Muscle of arm (tissue), 1 donor: ENCODE measurements at regions not wholly inside any gene's neighbourhood (a gene's known extent, or its start where the extent isn't known, plus 50 kb on each side); places are given as distances from the start of the nearest gene placed in this dataset.

ENCODE experiments used
- DNase-seq: peaks from one replicate; pipeline ENCODE4 v3.0.0-alpha.2; 2013

- no peak for DNase-seq
Measured at GRCh38 chr13:22423261-22423660, 752.4 kb downstream of the FGF9 start.

GRCh38 chr13:22425087-22425486, 754.2 kb downstream of the FGF9 start:
- DNase-seq, result no peak

GRCh38 chr13:22427066-22427465, 753.7 kb upstream of the SGCG start:
- DNase-seq, result no peak

DNA sequence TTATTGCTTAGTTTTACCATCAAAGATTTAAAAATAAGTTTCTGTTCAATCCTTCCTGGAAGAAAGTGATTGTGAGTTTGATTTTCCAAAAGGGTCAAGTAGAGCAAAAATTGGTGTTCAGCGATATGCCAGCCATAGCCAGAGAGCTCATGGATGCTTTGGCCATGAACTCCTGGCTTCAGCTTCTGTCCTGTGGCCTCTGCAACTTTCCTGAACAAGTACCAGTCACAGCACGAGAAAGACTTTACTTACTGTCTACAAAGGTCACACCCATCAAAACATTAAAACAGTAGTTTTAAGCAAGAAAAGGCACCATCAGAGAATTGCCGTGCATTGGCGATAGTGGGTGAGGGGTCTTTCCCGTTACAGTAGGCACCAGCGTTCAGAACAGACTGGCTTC, 753.0 kb upstream of the SGCG start:
- no peak for DNase-seq

DNA sequence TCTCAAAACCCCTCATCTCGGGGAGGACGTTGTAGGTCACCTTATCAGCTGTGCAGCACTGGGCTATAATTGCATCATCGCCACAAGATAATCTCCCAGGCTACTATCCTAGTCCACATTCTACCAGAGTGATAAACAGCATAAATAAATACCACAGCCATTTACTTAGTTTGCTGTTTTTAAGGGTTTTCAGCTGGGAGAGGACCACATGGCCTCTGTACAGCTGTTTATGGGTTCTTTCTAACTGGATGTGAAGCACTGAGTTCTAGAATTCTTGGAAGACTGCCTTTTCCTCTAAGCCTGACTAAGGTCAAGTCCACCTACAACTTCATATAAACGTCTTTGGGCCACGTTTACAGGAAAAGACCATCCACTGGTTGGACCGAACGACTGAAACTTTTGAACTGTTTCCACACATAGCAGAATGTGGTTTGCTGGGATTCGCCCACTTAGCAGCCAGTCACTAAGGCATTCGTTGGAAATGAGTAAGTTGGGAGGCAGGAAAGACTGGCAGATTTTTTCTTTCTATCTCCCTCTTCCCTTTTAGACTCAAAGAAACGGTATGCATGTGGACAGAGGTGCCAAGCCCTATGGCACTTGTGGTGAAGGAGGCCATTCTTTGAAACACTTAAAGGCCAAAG, 752.5 kb upstream of the SGCG start:
- no peak for DNase-seq

- DNase-seq, result no peak
Measured at GRCh38 chr13:22432690-22433089, 748.1 kb upstream of the SGCG start.

DNA sequence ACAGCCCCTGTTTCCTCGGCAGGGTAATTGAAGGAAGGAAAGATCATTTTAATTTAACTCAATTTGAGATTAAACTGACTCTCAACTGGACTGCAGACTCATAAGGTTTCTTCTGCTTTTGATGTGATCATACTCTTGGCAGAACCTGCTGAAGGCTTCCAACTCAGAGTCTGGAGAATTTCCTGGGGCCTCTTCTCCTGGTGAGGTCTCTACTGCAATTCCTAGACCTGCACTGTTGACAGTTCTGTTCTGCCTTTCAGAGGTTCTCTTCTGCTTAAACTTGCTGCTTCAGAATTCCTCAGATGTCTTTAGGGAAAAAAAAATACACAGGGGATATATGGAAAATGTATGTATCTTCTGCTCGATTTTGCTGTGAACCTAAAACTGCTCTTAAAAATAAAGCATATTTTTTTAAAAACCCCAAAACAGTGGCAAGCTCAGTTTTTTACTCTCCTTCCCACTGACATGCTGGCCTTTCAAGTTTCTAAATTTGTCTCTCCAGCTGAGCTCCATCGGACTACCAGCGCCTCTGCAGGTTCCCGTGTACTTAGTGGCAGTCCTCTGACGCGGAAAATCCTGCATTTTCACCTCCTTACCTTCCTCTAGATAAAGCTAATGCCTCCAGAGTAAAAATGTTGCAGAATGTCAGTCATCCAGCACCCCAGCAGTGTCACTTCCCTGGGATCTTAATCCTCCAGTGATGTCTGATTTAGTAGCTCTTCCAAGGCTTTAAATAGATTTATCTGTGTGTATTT, 733.5 kb upstream of the SGCG start:
- DNase-seq, result no peak

GRCh38 chr13:22449251-22449650, 731.5 kb upstream of the SGCG start:
- no peak for DNase-seq

DNA sequence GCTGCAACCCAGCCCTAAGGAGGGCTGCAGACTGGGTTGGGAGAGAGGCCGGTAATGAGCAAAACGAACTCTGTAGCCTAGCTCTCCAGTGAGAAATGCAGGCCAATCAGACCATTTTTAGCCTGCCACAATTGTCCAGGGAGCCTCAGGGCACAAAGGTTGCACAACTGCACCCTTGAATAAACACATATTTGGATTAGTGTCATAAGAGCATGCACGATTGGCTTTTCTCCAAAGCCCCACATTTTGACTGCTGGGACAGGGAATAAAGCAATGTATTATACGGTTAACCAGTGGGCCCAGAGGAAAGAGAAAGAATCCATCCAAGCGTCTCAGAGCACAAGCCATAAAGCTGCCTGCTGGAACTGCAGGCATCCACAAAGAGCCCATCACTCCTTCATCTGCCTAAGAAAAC, 729.4 kb upstream of the SGCG start:
- DNase-seq, result peak; percentile 23

DNA sequence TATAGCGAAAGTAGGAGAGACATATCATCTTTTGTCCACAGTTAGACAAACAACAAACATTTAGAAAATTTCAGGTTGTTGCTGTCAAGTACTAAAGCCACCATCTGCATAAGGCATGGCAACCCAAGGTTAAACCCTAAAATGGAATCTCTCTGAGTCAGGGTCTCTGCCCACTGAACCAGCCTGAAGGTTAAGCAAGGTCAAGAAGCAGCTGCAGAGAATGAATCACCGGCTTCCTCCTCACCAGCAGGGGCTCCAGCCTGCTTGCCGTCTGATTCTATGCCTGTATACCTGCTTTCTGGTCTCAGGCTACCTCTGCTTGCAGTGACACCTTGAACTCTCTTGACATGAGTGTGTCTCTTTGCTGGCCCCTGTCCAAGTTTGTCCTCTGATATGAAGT, 726.2 kb upstream of the SGCG start:
- no peak for DNase-seq

- no peak for DNase-seq
Measured at GRCh38 chr13:22455036-22455435, 725.7 kb upstream of the SGCG start.

- no peak for DNase-seq
Measured at GRCh38 chr13:22461854-22462490, 718.8 kb upstream of the SGCG start.

DNA sequence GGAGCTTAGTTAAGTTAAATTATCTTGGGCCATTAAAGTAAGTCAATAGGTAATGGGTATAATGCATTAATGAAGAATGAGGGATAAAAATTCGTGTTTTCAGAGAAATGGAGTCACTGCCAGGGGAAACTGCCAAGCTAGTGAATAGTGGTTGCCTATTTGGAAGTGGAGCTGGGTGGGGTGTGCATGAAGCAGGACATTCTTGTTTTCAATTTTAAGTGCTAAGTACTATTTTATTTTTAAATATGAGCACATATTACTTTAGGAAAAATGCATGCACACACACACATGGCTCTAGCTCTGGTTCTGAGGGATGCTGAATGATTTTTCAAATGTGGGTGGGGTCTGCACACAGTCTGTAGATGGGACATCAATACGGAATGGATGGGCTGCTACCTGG, 717.7 kb upstream of the SGCG start:
- DNase-seq, result no peak

DNA sequence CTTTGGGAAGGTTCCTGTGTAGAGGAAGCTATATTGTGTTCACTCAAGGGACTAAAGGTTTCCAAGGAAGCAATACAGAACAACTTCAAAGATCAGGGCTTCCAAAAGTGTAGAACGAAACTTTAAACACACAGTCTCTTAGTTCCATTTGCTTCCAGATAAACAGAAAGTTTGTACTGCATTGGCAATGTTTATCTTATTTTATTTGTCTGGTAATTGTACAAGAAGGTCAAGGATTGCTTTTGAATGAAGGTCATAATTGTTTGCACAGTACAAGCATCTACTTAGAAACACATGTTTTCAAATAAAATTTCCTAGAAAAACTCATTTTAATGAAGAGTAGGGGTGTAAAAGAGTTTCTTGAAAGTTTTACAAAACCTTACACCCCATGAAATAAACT, 712.7 kb upstream of the SGCG start:
- no peak for DNase-seq

DNA sequence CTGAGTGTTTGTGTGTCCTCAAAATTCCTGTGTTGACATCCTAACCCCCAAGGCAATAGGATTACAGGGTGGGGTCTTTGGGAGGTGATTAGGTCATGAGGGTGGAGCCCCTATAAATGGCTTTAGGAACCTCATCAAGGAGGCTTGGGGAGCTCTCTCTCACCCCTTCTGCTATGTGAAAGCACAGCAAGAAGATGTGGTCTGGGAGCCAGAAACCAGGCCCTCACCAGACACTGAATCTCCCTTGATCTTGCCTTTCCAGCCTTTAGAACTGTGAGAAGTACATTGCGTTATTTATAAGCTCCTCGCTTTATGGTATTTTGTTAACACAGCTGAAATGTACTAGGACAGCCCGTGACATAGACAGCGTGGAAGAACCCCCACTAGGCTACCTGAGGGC, 712.0 kb upstream of the SGCG start:
- no peak for DNase-seq

- DNase-seq, result no peak
Measured at GRCh38 chr13:22469452-22469851, 711.3 kb upstream of the SGCG start.

DNA sequence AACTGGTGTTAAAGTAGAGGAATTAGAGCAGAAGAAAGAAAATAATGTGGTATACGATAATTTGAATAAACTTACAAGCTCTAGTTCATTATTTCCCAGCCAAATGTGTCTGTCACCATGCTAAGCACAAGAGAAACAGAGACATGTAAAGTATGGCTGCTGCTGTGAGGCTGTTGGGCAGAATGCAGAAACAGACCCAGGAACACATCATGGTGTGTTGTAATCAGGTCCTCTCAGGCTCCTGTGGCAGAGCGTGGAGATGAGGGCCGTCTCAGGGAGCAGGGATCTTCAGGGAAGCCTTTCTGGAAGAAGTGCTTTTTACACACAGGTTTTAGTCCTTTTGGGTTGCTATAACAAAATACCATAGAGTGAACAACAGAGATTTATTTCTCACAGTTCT, 710.7 kb upstream of the SGCG start:
- DNase-seq, result no peak

- no peak for DNase-seq
Measured at GRCh38 chr13:22482496-22483000, 698.2 kb upstream of the SGCG start.

DNA sequence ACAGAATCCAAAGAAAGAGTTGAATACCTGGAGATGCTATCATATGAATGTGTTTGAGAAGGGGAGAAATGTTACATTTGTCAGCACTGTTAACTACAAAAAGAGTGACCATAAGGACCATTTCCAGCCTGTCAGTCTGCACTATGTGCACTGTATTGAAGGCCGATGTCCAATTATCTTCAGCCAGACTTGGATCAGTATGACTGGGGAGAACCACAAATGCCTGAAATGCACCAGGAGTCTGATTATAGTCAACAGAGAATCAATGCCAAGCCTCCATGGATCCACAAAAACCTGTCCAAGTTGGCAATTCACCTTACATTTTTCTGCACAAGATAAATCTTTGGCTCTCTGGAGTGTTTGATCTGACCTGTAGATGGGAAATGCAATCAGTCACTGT, 697.5 kb upstream of the SGCG start:
- no peak for DNase-seq

- DNase-seq, result no peak
Measured at GRCh38 chr13:22486490-22486889, 694.3 kb upstream of the SGCG start.

GRCh38 chr13:22487932-22488331, 692.8 kb upstream of the SGCG start:
- no peak for DNase-seq

DNA sequence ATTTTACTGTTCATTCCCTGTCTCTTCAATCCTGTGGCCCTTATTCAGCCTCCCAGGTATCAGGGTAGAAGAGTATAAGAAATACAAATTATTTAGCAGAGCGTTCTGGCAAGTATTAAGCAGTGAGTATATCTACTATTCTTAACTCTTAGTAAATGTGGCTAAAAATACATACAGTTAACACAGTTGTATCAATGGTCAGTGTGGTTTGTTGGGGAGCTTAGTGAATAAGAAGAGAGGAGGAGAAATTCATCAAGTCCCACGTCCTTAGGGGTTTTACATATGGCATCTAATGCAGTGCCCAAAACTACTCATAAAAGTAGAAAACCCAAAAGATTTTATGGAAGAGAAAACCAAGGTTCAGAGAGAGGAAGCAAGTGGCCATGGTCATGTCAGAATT, 691.0 kb upstream of the SGCG start:
- no peak for DNase-seq

DNA sequence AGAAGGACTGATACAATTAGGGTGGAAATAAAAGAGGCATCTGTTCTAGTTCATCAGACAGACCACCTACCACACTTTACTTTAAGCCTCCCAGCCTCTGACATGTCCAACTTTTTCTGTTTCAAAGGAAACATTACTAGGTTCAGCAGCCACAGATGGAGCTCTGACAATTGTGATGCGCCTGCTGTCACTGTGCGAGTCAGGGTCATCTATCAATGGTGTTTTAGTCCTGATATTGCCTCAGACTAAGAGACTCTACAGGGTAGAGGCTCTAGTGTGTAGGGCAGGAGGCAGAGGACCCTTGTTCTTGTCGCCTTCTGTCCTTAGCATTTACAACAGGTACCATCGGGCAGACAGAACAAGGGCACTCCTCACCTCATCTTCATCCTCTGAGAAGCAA, 685.0 kb upstream of the SGCG start:
- no peak for DNase-seq
